Fibroblast of lung (primary cell): ENCODE measurements at regions not wholly inside any gene's neighbourhood (a gene's known extent, or its start where the extent isn't known, plus 50 kb on each side); places are given as distances from the start of the nearest gene placed in this dataset.

Source experiments
- DNase-seq, 2 donors: peaks; one replicate each; pipeline versions ENCODE4 v3.0.0 to v3.0.0-alpha.2; 2010; ENCODE audit warnings: low read depth in 2 of 2
- H2AFZ ChIP-seq: 2 replicates; pipeline ENCODE4 v1.5.1; 2012; ENCODE audit warnings: low read length, control low read depth, inconsistent platforms
- H3K27ac ChIP-seq: 2 replicates; pipeline ENCODE4 v1.5.1; 2011; ENCODE audit warnings: low read length, control low read depth; ENCODE audit not compliant: insufficient read depth
- H3K27me3 ChIP-seq: 2 replicates; pipeline ENCODE4 v1.5.1; 2011; ENCODE audit warnings: mild to moderate bottlenecking, low read length; ENCODE audit not compliant: control insufficient read depth, insufficient read depth
- H3K36me3 ChIP-seq: 2 replicates; pipeline ENCODE4 v1.5.1; 2011; ENCODE audit warnings: low read length; ENCODE audit not compliant: control insufficient read depth, insufficient read depth
- H3K4me1 ChIP-seq: 2 replicates; pipeline ENCODE4 v1.5.1; 2011; ENCODE audit warnings: low read length; ENCODE audit not compliant: control insufficient read depth, insufficient read depth; ENCODE audit errors: extremely low read depth
- H3K4me2 ChIP-seq: 2 replicates; pipeline ENCODE4 v1.5.1; 2011; ENCODE audit warnings: low read length, control low read depth; ENCODE audit not compliant: insufficient read depth; ENCODE audit errors: extremely low read depth
- H3K4me3 ChIP-seq, 4 experiments: fragments of 200-600 bp in 1 of 4; sonication (generic) in 1 of 4; replicated peaks in 1 of 4; 2 replicates each; pipeline ENCODE4 v1.5.1; 2011 to 2016; ENCODE audit warnings: low read length in 4 of 4, low read depth in 3 of 4, mild to moderate bottlenecking in 3 of 4, control low read depth in 2 of 4, inconsistent platforms in 1 of 4, mixed read lengths in 1 of 4; ENCODE audit not compliant: insufficient read depth in 1 of 4; ENCODE audit errors: control extremely low read depth in 1 of 4
- H3K79me2 ChIP-seq: 2 replicates; pipeline ENCODE4 v1.5.1; 2012; ENCODE audit warnings: mild to moderate bottlenecking, low read length, inconsistent platforms; ENCODE audit not compliant: control insufficient read depth, insufficient read depth
- H3K9ac ChIP-seq: 2 replicates; pipeline ENCODE4 v1.5.1; 2011; ENCODE audit warnings: mild to moderate bottlenecking, low read length, control low read depth; ENCODE audit not compliant: insufficient read depth
- H3K9me3 ChIP-seq: 2 replicates; pipeline ENCODE4 v1.5.1; 2012; ENCODE audit warnings: low read depth, low read length; ENCODE audit not compliant: control insufficient read depth, insufficient read depth
- H4K20me1 ChIP-seq: 2 replicates; pipeline ENCODE4 v1.5.1; 2011; ENCODE audit warnings: low read length; ENCODE audit not compliant: control insufficient read depth, insufficient read depth; ENCODE audit errors: extremely low read depth
- EZH2 ChIP-seq: IDR thresholded peaks from 2 replicates; pipeline ENCODE4 v1.5.1; 2012; ENCODE audit warnings: low read length, control low read depth, mild to moderate bottlenecking; ENCODE audit errors: missing control alignments
- TF ChIP-seq, protein P1 (sequence below), 2 donors: IDR thresholded peaks in 1 of 2; conservative IDR thresholded peaks in 1 of 2; 1 replicate in 1 of 2; 2 replicates in 1 of 2; pipeline ENCODE4 v1.5.1; 2011 to 2012; ENCODE audit warnings: low read length in 2 of 2, control low read depth in 1 of 2, inconsistent platforms in 1 of 2, low read depth in 1 of 2, mild to moderate bottlenecking in 1 of 2

DNA sequence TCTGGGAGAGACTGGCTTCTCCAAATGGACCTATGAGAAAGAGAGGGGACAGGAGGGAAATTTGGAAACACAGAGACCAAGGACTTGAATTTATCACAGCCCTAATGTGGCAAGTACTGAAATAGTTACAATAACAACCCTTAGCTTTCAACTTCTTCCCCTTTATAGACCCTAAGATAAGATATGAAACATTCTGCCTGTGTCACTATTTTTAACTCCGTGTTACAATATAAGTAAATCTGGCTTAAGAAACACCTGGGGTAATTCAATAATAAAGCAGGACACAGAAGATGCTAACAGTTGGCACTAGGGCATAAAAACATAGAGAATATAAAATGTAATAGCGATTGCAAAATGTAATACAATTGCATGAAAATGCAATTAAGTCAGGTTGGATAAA lies 216.4 kb downstream of the NOVA1 start:
- Histone ChIP-seq H3K4me2 (no peak overlapping the region), H2AFZ (no peak overlapping the region), H3K4me3 (no peak overlapping the region), H3K4me1 (no peaks in the 10 kb centered on the region), H3K27ac (no peak overlapping the region), H4K20me1 (no peaks in the 10 kb centered on the region), H3K27me3 (no peaks in the 10 kb centered on the region), H3K36me3 (no peaks in the 10 kb centered on the region), H3K9me3 (no peaks in the 10 kb centered on the region), H3K9ac (no peak overlapping the region), H3K79me2 (no peaks in the 10 kb centered on the region)
- no peak for DNase-seq
- no peak for TF ChIP-seq EZH2
- TF ChIP-seq, protein P1, sequence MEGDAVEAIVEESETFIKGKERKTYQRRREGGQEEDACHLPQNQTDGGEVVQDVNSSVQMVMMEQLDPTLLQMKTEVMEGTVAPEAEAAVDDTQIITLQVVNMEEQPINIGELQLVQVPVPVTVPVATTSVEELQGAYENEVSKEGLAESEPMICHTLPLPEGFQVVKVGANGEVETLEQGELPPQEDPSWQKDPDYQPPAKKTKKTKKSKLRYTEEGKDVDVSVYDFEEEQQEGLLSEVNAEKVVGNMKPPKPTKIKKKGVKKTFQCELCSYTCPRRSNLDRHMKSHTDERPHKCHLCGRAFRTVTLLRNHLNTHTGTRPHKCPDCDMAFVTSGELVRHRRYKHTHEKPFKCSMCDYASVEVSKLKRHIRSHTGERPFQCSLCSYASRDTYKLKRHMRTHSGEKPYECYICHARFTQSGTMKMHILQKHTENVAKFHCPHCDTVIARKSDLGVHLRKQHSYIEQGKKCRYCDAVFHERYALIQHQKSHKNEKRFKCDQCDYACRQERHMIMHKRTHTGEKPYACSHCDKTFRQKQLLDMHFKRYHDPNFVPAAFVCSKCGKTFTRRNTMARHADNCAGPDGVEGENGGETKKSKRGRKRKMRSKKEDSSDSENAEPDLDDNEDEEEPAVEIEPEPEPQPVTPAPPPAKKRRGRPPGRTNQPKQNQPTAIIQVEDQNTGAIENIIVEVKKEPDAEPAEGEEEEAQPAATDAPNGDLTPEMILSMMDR (conservative IDR thresholded peaks at IDR 0.05 in 1 of 2, IDR thresholded peaks at IDR 0.05 in 1 of 2; ENCODE audit: low read depth in 1 of 2, low read length in 2 of 2), result no peak

DNA sequence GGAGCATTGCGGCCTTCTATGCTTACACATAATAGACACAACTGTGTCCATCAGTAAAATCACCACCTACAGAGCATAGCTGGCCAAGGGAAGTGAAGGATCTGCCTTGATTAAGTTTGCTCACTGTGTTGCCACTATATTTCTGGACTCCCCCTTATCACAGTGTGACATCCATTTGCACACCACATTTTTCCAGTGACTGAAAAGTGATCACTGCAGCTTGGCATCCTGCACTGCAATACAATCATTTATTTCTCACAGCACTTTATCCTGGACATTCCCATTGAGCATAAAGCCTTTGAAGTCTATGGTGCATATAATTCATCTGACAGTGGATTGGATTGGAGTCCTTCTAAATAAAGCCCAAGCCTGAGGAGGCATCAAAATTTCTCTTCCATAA lies 217.2 kb downstream of the NOVA1 start:
- Histone ChIP-seq H3K27me3 (no peaks in the 10 kb centered on the region), H3K4me3 (no peak overlapping the region), H2AFZ (no peak overlapping the region), H3K79me2 (no peaks in the 10 kb centered on the region), H4K20me1 (no peaks in the 10 kb centered on the region), H3K4me2 (no peak overlapping the region), H3K4me1 (no peaks in the 10 kb centered on the region), H3K36me3 (no peaks in the 10 kb centered on the region), H3K27ac (no peak overlapping the region), H3K9me3 (no peaks in the 10 kb centered on the region), H3K9ac (no peak overlapping the region)
- no peak for TF ChIP-seq EZH2
- TF ChIP-seq, protein P1 (conservative IDR thresholded peaks at IDR 0.05 in 1 of 2, IDR thresholded peaks at IDR 0.05 in 1 of 2; ENCODE audit: low read depth in 1 of 2, low read length in 2 of 2), result no peak
- DNase-seq, result no peak

DNA sequence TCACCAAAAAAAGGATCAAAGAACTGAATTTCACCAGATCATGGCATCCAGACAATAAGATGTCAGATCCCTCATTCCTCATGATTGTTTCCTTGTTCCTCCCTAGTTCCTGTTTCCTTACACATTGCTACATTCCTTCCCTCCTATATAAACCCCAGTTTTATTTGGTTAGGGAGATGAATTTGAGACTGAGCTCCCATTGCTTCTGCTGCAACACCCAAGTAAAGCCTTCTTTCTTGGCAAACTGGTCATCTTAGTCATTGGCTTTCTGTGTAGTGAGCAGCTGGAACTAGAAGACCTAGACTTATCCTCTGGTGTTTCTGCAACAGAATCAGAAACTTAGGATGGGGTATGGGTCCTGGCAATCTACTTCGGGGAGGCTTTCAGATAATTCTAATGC lies 217.9 kb downstream of the NOVA1 start:
- no peak overlapping the region for H3K4me2 ChIP-seq
- no peaks in the 10 kb centered on the region for H3K4me1 ChIP-seq
- H3K36me3 ChIP-seq, result no peaks in the 10 kb centered on the region
- no peak for DNase-seq
- no peak overlapping the region for H3K9ac ChIP-seq
- no peaks in the 10 kb centered on the region for H3K27me3 ChIP-seq
- no peaks in the 10 kb centered on the region for H3K9me3 ChIP-seq
- no peak for TF ChIP-seq EZH2
- TF ChIP-seq, protein P1 (conservative IDR thresholded peaks at IDR 0.05 in 1 of 2, IDR thresholded peaks at IDR 0.05 in 1 of 2; ENCODE audit: low read depth in 1 of 2, low read length in 2 of 2), result no peak
- no peak overlapping the region for H3K27ac ChIP-seq
- no peaks in the 10 kb centered on the region for H4K20me1 ChIP-seq
- no peak overlapping the region for H2AFZ ChIP-seq
- H3K4me3 ChIP-seq, result no peak overlapping the region
- no peaks in the 10 kb centered on the region for H3K79me2 ChIP-seq
